ENCODE measurements at regions not wholly inside any gene's neighbourhood (a gene's known extent, or its start where the extent isn't known, plus 50 kb on each side); places are given as distances from the start of the nearest gene placed in this dataset.

GRCh38 chr6:163985710-163986109 lies 571.2 kb downstream of the QKI start:
- no peak overlapping the region for H3K4me3 ChIP-seq (ENCODE audit: insufficient read depth, low read depth, low read length)
- no peak overlapping the region for H3K27ac ChIP-seq (ENCODE audit: insufficient read depth, low read depth, low read length, poor library complexity, severe bottlenecking)
- H3K4me1 ChIP-seq (ENCODE audit: control insufficient read depth, insufficient read depth, low read length): no peaks in the 10 kb centered on the region
- no peaks in the 10 kb centered on the region for H3K9me3 ChIP-seq (ENCODE audit: control insufficient read depth, low read length)
- 96% methylated on average over 11 of the region's 11 CpGs for WGBS, 2 experiments
- H3K27me3 ChIP-seq (ENCODE audit: control insufficient read depth, insufficient read depth, low read length, poor library complexity, severe bottlenecking): no peaks in the 10 kb centered on the region
- no peaks in the 10 kb centered on the region for H3K36me3 ChIP-seq (ENCODE audit: control insufficient read depth, insufficient read depth, low read length)

- Histone ChIP-seq H3K36me3 (ENCODE audit: control insufficient read depth, insufficient read depth, low read length) (no peaks in the 10 kb centered on the region), H3K4me3 (ENCODE audit: insufficient read depth, low read depth, low read length) (no peak overlapping the region), H3K27ac (ENCODE audit: insufficient read depth, low read depth, low read length, poor library complexity, severe bottlenecking) (no peak overlapping the region), H3K27me3 (ENCODE audit: control insufficient read depth, insufficient read depth, low read length, poor library complexity, severe bottlenecking) (no peaks in the 10 kb centered on the region), H3K9me3 (ENCODE audit: control insufficient read depth, low read length) (no peaks in the 10 kb centered on the region), H3K4me1 (ENCODE audit: control insufficient read depth, insufficient read depth, low read length) (no peaks in the 10 kb centered on the region)
- WGBS, 2 experiments: 33 to 36% methylated on average over 1 of the region's 1 CpG
These were observed 570.5 kb downstream of the QKI start for GRCh38 chr6:163985040-163985439.

- no peak overlapping the region for H3K27ac ChIP-seq (ENCODE audit: insufficient read depth, low read depth, low read length, poor library complexity, severe bottlenecking)
- 94% methylated on average over 9 of the region's 9 CpGs for WGBS, 2 experiments
- H3K27me3 ChIP-seq (ENCODE audit: control insufficient read depth, insufficient read depth, low read length, poor library complexity, severe bottlenecking): no peaks in the 10 kb centered on the region
- no peaks in the 10 kb centered on the region for H3K4me1 ChIP-seq (ENCODE audit: control insufficient read depth, insufficient read depth, low read length)
- no peak overlapping the region for H3K4me3 ChIP-seq (ENCODE audit: insufficient read depth, low read depth, low read length)
- no peaks in the 10 kb centered on the region for H3K36me3 ChIP-seq (ENCODE audit: control insufficient read depth, insufficient read depth, low read length)
- H3K9me3 ChIP-seq (ENCODE audit: control insufficient read depth, low read length): no peaks in the 10 kb centered on the region
These were observed 569.8 kb downstream of the QKI start for GRCh38 chr6:163984124-163984936.

- 86 to 89% methylated on average over 10 of the region's 10 CpGs for WGBS, 2 experiments
- Histone ChIP-seq H3K36me3 (ENCODE audit: control insufficient read depth, insufficient read depth, low read length) (no peaks in the 10 kb centered on the region), H3K27ac (ENCODE audit: insufficient read depth, low read depth, low read length, poor library complexity, severe bottlenecking) (no peak overlapping the region), H3K4me3 (ENCODE audit: insufficient read depth, low read depth, low read length) (no peak overlapping the region), H3K27me3 (ENCODE audit: control insufficient read depth, insufficient read depth, low read length, poor library complexity, severe bottlenecking) (no peaks in the 10 kb centered on the region), H3K9me3 (ENCODE audit: control insufficient read depth, low read length) (no peaks in the 10 kb centered on the region), H3K4me1 (ENCODE audit: control insufficient read depth, insufficient read depth, low read length) (no peaks in the 10 kb centered on the region)
These were observed 569.2 kb downstream of the QKI start for GRCh38 chr6:163983679-163984078.

- no peaks in the 10 kb centered on the region for H3K9me3 ChIP-seq (ENCODE audit: control insufficient read depth, low read length)
- WGBS, 2 experiments: 91 to 100% methylated on average over 1 to 2 of the region's 2 CpGs
- no peaks in the 10 kb centered on the region for H3K36me3 ChIP-seq (ENCODE audit: control insufficient read depth, insufficient read depth, low read length)
- H3K4me1 ChIP-seq (ENCODE audit: control insufficient read depth, insufficient read depth, low read length): no peaks in the 10 kb centered on the region
- no peak overlapping the region for H3K4me3 ChIP-seq (ENCODE audit: insufficient read depth, low read depth, low read length)
- no peaks in the 10 kb centered on the region for H3K27me3 ChIP-seq (ENCODE audit: control insufficient read depth, insufficient read depth, low read length, poor library complexity, severe bottlenecking)
- H3K27ac ChIP-seq (ENCODE audit: insufficient read depth, low read depth, low read length, poor library complexity, severe bottlenecking): no peak overlapping the region
These were observed 559.8 kb downstream of the QKI start for GRCh38 chr6:163974322-163974721.

GRCh38 chr6:163971841-163972838 lies 557.6 kb downstream of the QKI start:
- H3K36me3 ChIP-seq (ENCODE audit: control insufficient read depth, insufficient read depth, low read length): no peaks in the 10 kb centered on the region
- H3K4me3 ChIP-seq (ENCODE audit: insufficient read depth, low read depth, low read length): no peak overlapping the region
- H3K27me3 ChIP-seq (ENCODE audit: control insufficient read depth, insufficient read depth, low read length, poor library complexity, severe bottlenecking): no peaks in the 10 kb centered on the region
- no peaks in the 10 kb centered on the region for H3K9me3 ChIP-seq (ENCODE audit: control insufficient read depth, low read length)
- 95% methylated on average over 59 of the region's 59 CpGs for WGBS, 2 experiments
- H3K4me1 ChIP-seq (ENCODE audit: control insufficient read depth, insufficient read depth, low read length): no peaks in the 10 kb centered on the region
- H3K27ac ChIP-seq (ENCODE audit: insufficient read depth, low read depth, low read length, poor library complexity, severe bottlenecking): no peak overlapping the region

GRCh38 chr6:163970846-163971564 lies 556.5 kb downstream of the QKI start:
- no peaks in the 10 kb centered on the region for H3K27me3 ChIP-seq (ENCODE audit: control insufficient read depth, insufficient read depth, low read length, poor library complexity, severe bottlenecking)
- no peak overlapping the region for H3K4me3 ChIP-seq (ENCODE audit: insufficient read depth, low read depth, low read length)
- 91 to 94% methylated on average over 13 of the region's 13 CpGs for WGBS, 2 experiments
- H3K4me1 ChIP-seq (ENCODE audit: control insufficient read depth, insufficient read depth, low read length): no peaks in the 10 kb centered on the region
- H3K36me3 ChIP-seq (ENCODE audit: control insufficient read depth, insufficient read depth, low read length): no peaks in the 10 kb centered on the region
- H3K27ac ChIP-seq (ENCODE audit: insufficient read depth, low read depth, low read length, poor library complexity, severe bottlenecking): no peak overlapping the region
- H3K9me3 ChIP-seq (ENCODE audit: control insufficient read depth, low read length): no peaks in the 10 kb centered on the region

GRCh38 chr6:163965426-163966348 lies 551.2 kb downstream of the QKI start:
- no peak overlapping the region for H3K4me3 ChIP-seq (ENCODE audit: insufficient read depth, low read depth, low read length)
- H3K27ac ChIP-seq (ENCODE audit: insufficient read depth, low read depth, low read length, poor library complexity, severe bottlenecking): no peak overlapping the region
- 92 to 95% methylated on average over 13 to 14 of the region's 14 CpGs for WGBS, 2 experiments

GRCh38 chr6:163964789-163965188 lies 550.3 kb downstream of the QKI start:
- H3K36me3 ChIP-seq (ENCODE audit: control insufficient read depth, insufficient read depth, low read length): no peaks in the 10 kb centered on the region
- H3K27me3 ChIP-seq (ENCODE audit: control insufficient read depth, insufficient read depth, low read length, poor library complexity, severe bottlenecking): no peaks in the 10 kb centered on the region
- no peaks in the 10 kb centered on the region for H3K9me3 ChIP-seq (ENCODE audit: control insufficient read depth, low read length)
- H3K27ac ChIP-seq (ENCODE audit: insufficient read depth, low read depth, low read length, poor library complexity, severe bottlenecking): no peak overlapping the region
- WGBS, 2 experiments: 85 to 87% methylated on average over 6 of the region's 6 CpGs
- H3K4me3 ChIP-seq (ENCODE audit: insufficient read depth, low read depth, low read length): no peak overlapping the region
- H3K4me1 ChIP-seq (ENCODE audit: control insufficient read depth, insufficient read depth, low read length): no peaks in the 10 kb centered on the region

More at GRCh38 chr6:163965426-163966348, 551.2 kb downstream of the QKI start:
- no peaks in the 10 kb centered on the region for H3K27me3 ChIP-seq (ENCODE audit: control insufficient read depth, insufficient read depth, low read length, poor library complexity, severe bottlenecking)
- H3K9me3 ChIP-seq (ENCODE audit: control insufficient read depth, low read length): no peaks in the 10 kb centered on the region
- H3K4me1 ChIP-seq (ENCODE audit: control insufficient read depth, insufficient read depth, low read length): no peaks in the 10 kb centered on the region
- no peaks in the 10 kb centered on the region for H3K36me3 ChIP-seq (ENCODE audit: control insufficient read depth, insufficient read depth, low read length)
